ENCODE measurements at regions not wholly inside any gene's neighbourhood (a gene's known extent, or its start where the extent isn't known, plus 50 kb on each side); places are given as distances from the start of the nearest gene placed in this dataset.

- H3K27me3 ChIP-seq (ENCODE audit: insufficient read depth, low read depth): no peaks in the 10 kb centered on the region
- H3K36me3 ChIP-seq (ENCODE audit: insufficient read depth): no peaks in the 10 kb centered on the region
- no peak overlapping the region for H3K27ac ChIP-seq
- H4K20me1 ChIP-seq (ENCODE audit: insufficient read depth): no peaks in the 10 kb centered on the region
- H3K79me2 ChIP-seq (ENCODE audit: insufficient read depth, low read depth): no peaks in the 10 kb centered on the region
- H3K4me1 ChIP-seq (ENCODE audit: low read depth, poor library complexity, severe bottlenecking): no peaks in the 10 kb centered on the region
- H2AFZ ChIP-seq (ENCODE audit: low read depth): no peak overlapping the region
- H3K9ac ChIP-seq: no peak overlapping the region
- TF ChIP-seq, protein P1, sequence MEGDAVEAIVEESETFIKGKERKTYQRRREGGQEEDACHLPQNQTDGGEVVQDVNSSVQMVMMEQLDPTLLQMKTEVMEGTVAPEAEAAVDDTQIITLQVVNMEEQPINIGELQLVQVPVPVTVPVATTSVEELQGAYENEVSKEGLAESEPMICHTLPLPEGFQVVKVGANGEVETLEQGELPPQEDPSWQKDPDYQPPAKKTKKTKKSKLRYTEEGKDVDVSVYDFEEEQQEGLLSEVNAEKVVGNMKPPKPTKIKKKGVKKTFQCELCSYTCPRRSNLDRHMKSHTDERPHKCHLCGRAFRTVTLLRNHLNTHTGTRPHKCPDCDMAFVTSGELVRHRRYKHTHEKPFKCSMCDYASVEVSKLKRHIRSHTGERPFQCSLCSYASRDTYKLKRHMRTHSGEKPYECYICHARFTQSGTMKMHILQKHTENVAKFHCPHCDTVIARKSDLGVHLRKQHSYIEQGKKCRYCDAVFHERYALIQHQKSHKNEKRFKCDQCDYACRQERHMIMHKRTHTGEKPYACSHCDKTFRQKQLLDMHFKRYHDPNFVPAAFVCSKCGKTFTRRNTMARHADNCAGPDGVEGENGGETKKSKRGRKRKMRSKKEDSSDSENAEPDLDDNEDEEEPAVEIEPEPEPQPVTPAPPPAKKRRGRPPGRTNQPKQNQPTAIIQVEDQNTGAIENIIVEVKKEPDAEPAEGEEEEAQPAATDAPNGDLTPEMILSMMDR (conservative IDR thresholded peaks at IDR 0.05; ENCODE audit: low read depth, low read length): no peak
- no peak overlapping the region for H3K4me2 ChIP-seq
- H3K4me3 ChIP-seq (IDR thresholded peaks at IDR 0.05; ENCODE audit: insufficient read depth, low read depth, low read length): no peak overlapping the region
These were observed 315.2 kb upstream of the CDH6 start for GRCh38 chr5:30878296-30878695.

DNA sequence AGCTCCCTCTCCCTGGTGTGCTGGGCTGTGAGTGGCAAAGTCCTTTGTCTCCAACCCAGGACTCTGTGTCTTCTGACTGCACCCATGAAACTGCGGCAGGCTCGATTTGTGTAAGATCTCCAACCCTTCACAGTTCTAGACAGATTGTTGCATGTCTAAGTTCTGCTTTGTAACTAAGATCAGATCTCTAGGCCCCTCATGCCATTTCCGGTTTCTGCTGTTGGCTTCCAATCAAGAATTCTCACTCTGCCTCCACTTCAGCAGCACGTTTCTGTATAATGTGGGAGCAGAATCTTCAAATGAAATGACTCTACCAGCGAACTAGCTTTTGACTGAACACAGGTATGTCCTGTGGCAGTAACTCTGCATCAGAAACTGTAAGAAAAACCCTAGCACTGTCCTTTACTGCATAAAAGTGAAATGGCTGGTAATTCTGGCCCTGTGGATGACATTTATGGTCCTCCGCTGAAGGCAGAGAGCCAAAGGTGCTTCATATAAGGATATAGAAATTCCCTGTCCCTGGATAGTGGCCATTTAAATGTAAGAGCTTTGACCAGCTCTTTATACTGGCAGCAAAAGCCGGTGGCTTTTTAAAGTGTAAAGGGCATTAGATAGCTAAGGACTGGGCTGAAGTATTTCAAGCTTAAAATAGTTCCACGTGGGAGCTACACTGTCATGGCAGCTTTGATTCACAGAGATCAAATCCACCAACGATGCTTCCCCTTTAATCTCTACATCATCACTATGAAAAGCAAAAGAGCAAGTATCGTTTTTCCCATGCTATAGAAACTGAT is 319.0 kb upstream of the CDH6 start:
- TF ChIP-seq, protein P1 (conservative IDR thresholded peaks at IDR 0.05; ENCODE audit: low read depth, low read length): no peak
- Histone ChIP-seq H3K9ac (no peak overlapping the region), H2AFZ (ENCODE audit: low read depth) (no peak overlapping the region)

GRCh38 chr5:30871196-30871595 is 322.3 kb upstream of the CDH6 start:
- no peaks in the 10 kb centered on the region for H4K20me1 ChIP-seq (ENCODE audit: insufficient read depth)

More for the DNA sequence above, 319.0 kb upstream of the CDH6 start:
- Histone ChIP-seq H3K4me3 (IDR thresholded peaks at IDR 0.05; ENCODE audit: insufficient read depth, low read depth, low read length) (no peak overlapping the region), H3K36me3 (ENCODE audit: insufficient read depth) (no peaks in the 10 kb centered on the region), H3K4me1 (ENCODE audit: low read depth, poor library complexity, severe bottlenecking) (no peaks in the 10 kb centered on the region), H3K4me2 (no peak overlapping the region), H4K20me1 (ENCODE audit: insufficient read depth) (no peaks in the 10 kb centered on the region), H3K79me2 (ENCODE audit: insufficient read depth, low read depth) (no peaks in the 10 kb centered on the region), H3K27ac (no peak overlapping the region), H3K27me3 (ENCODE audit: insufficient read depth, low read depth) (no peaks in the 10 kb centered on the region)

DNA sequence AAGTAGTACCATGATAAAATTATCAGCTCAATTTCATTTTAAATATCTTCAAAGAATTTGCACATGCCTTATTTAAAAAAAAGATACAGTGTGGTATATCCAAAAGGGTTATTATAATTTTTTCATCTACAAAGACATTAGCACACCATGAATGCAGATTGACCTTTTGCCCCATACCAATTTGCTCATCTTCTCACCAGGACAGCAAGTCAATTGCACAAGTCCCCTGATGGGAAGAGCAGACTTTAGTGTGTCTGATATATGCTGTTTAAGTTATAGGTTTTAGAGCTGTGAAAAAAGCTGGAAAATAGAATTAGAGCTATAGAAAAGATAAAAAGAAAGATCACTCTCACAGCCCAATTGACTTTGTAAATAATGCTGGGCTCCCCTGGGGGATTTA is 325.8 kb upstream of the CDH6 start:
- Histone ChIP-seq H4K20me1 (ENCODE audit: insufficient read depth) (no peaks in the 10 kb centered on the region), H3K4me1 (ENCODE audit: low read depth, poor library complexity, severe bottlenecking) (no peaks in the 10 kb centered on the region), H3K4me2 (no peak overlapping the region), H3K27ac (no peak overlapping the region), H2AFZ (ENCODE audit: low read depth) (no peak overlapping the region), H3K27me3 (ENCODE audit: insufficient read depth, low read depth) (no peaks in the 10 kb centered on the region), H3K9ac (no peak overlapping the region), H3K79me2 (ENCODE audit: insufficient read depth, low read depth) (no peaks in the 10 kb centered on the region), H3K4me3 (IDR thresholded peaks at IDR 0.05; ENCODE audit: insufficient read depth, low read depth, low read length) (no peak overlapping the region), H3K36me3 (ENCODE audit: insufficient read depth) (no peaks in the 10 kb centered on the region)
- TF ChIP-seq, protein P1 (conservative IDR thresholded peaks at IDR 0.05; ENCODE audit: low read depth, low read length): no peak

More at GRCh38 chr5:30871196-30871595, 322.3 kb upstream of the CDH6 start:
- H3K79me2 ChIP-seq (ENCODE audit: insufficient read depth, low read depth): no peaks in the 10 kb centered on the region
- H3K27ac ChIP-seq: no peak overlapping the region
- no peak overlapping the region for H3K4me2 ChIP-seq
- no peak overlapping the region for H2AFZ ChIP-seq (ENCODE audit: low read depth)
- no peak overlapping the region for H3K9ac ChIP-seq
- H3K4me3 ChIP-seq (IDR thresholded peaks at IDR 0.05; ENCODE audit: insufficient read depth, low read depth, low read length): no peak overlapping the region
- no peaks in the 10 kb centered on the region for H3K27me3 ChIP-seq (ENCODE audit: insufficient read depth, low read depth)
- TF ChIP-seq, protein P1 (conservative IDR thresholded peaks at IDR 0.05; ENCODE audit: low read depth, low read length): no peak
- no peaks in the 10 kb centered on the region for H3K4me1 ChIP-seq (ENCODE audit: low read depth, poor library complexity, severe bottlenecking)
- H3K36me3 ChIP-seq (ENCODE audit: insufficient read depth): no peaks in the 10 kb centered on the region
